B cell (primary cell): ENCODE measurements at regions not wholly inside any gene's neighbourhood (a gene's known extent, or its start where the extent isn't known, plus 50 kb on each side); places are given as distances from the start of the nearest gene placed in this dataset.

ENCODE experiments used
- ATAC-seq: fragments of 200-7000 bp; cut with Tn5 transposase; one replicate; pipeline ENCODE4 v1.10.0; 2021; ENCODE audit warnings: low read depth, mild to moderate bottlenecking, moderate number of reproducible peaks, moderate library complexity
- CTCF ChIA-PET: fragments of 350-600 bp; sonication (Branson Sonifier 250); formaldehyde crosslinking; loops from one replicate; lab custom pipeline; 2021; ENCODE audit warnings: antibody characterized with exemption, inconsistent platforms; lab: Charles Lee
- POLR2A ChIA-PET: fragments of 350-600 bp; sonication (Branson Sonifier 250); formaldehyde crosslinking; loops from one replicate; lab custom pipeline; 2021; ENCODE audit warnings: antibody characterized with exemption; lab: Charles Lee
- DNase-seq: peaks from one replicate; pipeline ENCODE4 v3.0.0; 2013
- H2AFZ ChIP-seq: 2 replicates; pipeline ENCODE4 v1.6.1; 2012; ENCODE audit warnings: mild to moderate bottlenecking, low read depth, low read length; ENCODE audit not compliant: insufficient read depth, poor library complexity, severe bottlenecking
- H3K27ac ChIP-seq, 2 donors: 1 replicate in 1 of 2; 2 replicates in 1 of 2; pipeline ENCODE4 v1.5.1; 2012 to 2013; ENCODE audit warnings: low read length in 2 of 2, mild to moderate bottlenecking in 2 of 2, moderate library complexity in 1 of 2
- H3K27me3 ChIP-seq, 4 experiments: fragments of 200-600 bp in 1 of 4; sonication (generic) in 1 of 4; replicated peaks in 1 of 4; 1 replicate in 2 of 4; 2 replicates in 2 of 4; pipeline versions ENCODE4 v1.6.1 to v1.7.0; 2013 to 2016; ENCODE audit warnings: low read length in 3 of 4, mild to moderate bottlenecking in 2 of 4, mixed read lengths in 1 of 4, moderate library complexity in 1 of 4; ENCODE audit not compliant: insufficient read depth in 4 of 4, control insufficient read depth in 3 of 4; ENCODE audit errors: control extremely low read depth in 1 of 4
- H3K36me3 ChIP-seq, 2 experiments: replicated peaks in 1 of 2; 1 replicate in 1 of 2; 2 replicates in 1 of 2; pipeline versions ENCODE4 v1.6.1 to v1.7.1; 2013; ENCODE audit warnings: low read length in 1 of 2; ENCODE audit not compliant: insufficient read depth in 2 of 2, control insufficient read depth in 1 of 2; ENCODE audit errors: control extremely low read depth in 1 of 2, extremely low read depth in 1 of 2
- H3K4me1 ChIP-seq, 2 donors: fragments of 200-600 bp in 1 of 2; sonication (generic) in 1 of 2; 1 replicate in 1 of 2; 2 replicates in 1 of 2; pipeline versions ENCODE4 v1.5.1 to v1.6.1; 2013 to 2017; ENCODE audit warnings: low read length in 2 of 2; ENCODE audit not compliant: control insufficient read depth in 2 of 2, insufficient read depth in 2 of 2
- H3K4me2 ChIP-seq: replicated peaks from 2 replicates; pipeline ENCODE3; 2012; ENCODE audit warnings: mild to moderate bottlenecking, low read depth, low read length; ENCODE audit not compliant: poor library complexity, severe bottlenecking
- H3K4me3 ChIP-seq, 5 experiments: fragments of 200-600 bp in 1 of 5; sonication (generic) in 1 of 5; 1 replicate in 3 of 5; 2 replicates in 2 of 5; pipeline versions ENCODE4 v1.5.1 to v1.7.0; 2011 to 2016; ENCODE audit warnings: low read length in 4 of 5, mild to moderate bottlenecking in 4 of 5, low read depth in 2 of 5, control low read depth in 1 of 5, moderate library complexity in 1 of 5; ENCODE audit not compliant: insufficient read depth in 1 of 5; ENCODE audit errors: control extremely low read depth in 1 of 5, extremely low read depth in 1 of 5
- H3K79me2 ChIP-seq: fragments of 200-600 bp; sonication (generic); one replicate; pipeline ENCODE4 v1.6.0; 2016; ENCODE audit warnings: low read length; ENCODE audit not compliant: control insufficient read depth, insufficient read depth
- H3K9ac ChIP-seq: fragments of 200-600 bp; sonication (generic); 2 replicates; pipeline ENCODE4 v1.6.1; 2017; ENCODE audit warnings: mild to moderate bottlenecking, low read length, moderate library complexity
- H3K9me3 ChIP-seq, 3 donors: one replicate each; pipeline versions ENCODE4 v1.6.1 to v1.7.1; 2013; ENCODE audit warnings: low read length in 2 of 3; ENCODE audit not compliant: control insufficient read depth in 2 of 3, insufficient read depth in 1 of 3; ENCODE audit errors: control extremely low read depth in 1 of 3
- H4K20me1 ChIP-seq: 2 replicates; pipeline ENCODE4 v1.6.0; 2012; ENCODE audit warnings: mild to moderate bottlenecking, low read length; ENCODE audit not compliant: insufficient read depth, control insufficient read depth, poor library complexity, severe bottlenecking
- H3K27ac Mint-ChIP-seq: one replicate; pipeline ENCODE4 v1.8.0; 2021; ENCODE audit warnings: mixed read lengths
- H3K27me3 Mint-ChIP-seq: one replicate; pipeline ENCODE4 v1.8.0; 2021; ENCODE audit warnings: mixed read lengths
- H3K4me1 Mint-ChIP-seq: one replicate; pipeline ENCODE4 v1.8.0; 2021; ENCODE audit warnings: mixed read lengths
- H3K4me3 Mint-ChIP-seq: one replicate; pipeline ENCODE4 v1.8.0; 2021; ENCODE audit warnings: mixed read lengths
- H3K9me3 Mint-ChIP-seq: one replicate; pipeline ENCODE4 v1.8.0; 2022; ENCODE audit warnings: mixed read lengths; ENCODE audit not compliant: insufficient read depth
- EZH2 ChIP-seq: IDR thresholded peaks from 2 replicates; pipeline ENCODE4 v1.6.1; 2012; ENCODE audit warnings: borderline replicate concordance, low read depth, mild to moderate bottlenecking, moderate library complexity, low read length; ENCODE audit not compliant: insufficient read depth, poor library complexity, severe bottlenecking
- WGBS: methylation state at CpG from one replicate; pipeline ENCODE4 v1.1.5; 2013; ENCODE audit warnings: missing lambda C conversion rate; ENCODE audit not compliant: insufficient coverage; 5-methylcytosine and 5-hydroxymethylcytosine counted together
- intact Hi-C: fragments of 100-400 bp; cut with micrococcal nuclease; formaldehyde crosslinking; loops from one replicate; pipeline ENCODE4 v1.10.0; 2022
- TF ChIP-seq, protein P1 (sequence below): fragments of 200-600 bp; IDR thresholded peaks from one replicate; pipeline ENCODE4 v1.8.0; 2022; ENCODE audit warnings: antibody characterized with exemption, mild to moderate bottlenecking

DNA sequence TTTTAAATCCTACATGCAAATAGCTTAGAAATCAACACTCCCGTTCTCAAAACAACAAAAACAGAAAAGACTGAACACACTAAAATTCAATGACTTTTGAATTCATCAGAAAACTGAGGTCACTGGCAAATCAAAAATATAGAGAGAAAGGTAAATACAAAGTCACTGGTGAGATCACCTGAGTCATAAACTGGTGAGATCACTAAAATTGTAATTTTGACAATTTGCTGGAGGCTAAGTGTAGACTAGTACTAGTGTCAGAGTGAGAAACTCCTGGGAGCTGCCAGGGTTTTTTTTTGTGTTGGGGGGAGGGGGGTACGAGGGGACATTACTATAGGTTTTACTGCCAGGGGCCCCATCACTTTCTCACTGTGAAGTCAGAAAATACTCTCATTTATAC, 1876.0 kb upstream of the CELF4 start:
- ATAC-seq (no peak), DNase-seq (no peak)
- no peaks in the 10 kb centered on the region for H3K4me1 Mint-ChIP-seq
- H3K4me3 ChIP-seq = no peak overlapping the region
- H3K4me2 ChIP-seq = no peak overlapping the region
- no peak overlapping the region for H3K27ac ChIP-seq
- TF ChIP-seq, protein P1, sequence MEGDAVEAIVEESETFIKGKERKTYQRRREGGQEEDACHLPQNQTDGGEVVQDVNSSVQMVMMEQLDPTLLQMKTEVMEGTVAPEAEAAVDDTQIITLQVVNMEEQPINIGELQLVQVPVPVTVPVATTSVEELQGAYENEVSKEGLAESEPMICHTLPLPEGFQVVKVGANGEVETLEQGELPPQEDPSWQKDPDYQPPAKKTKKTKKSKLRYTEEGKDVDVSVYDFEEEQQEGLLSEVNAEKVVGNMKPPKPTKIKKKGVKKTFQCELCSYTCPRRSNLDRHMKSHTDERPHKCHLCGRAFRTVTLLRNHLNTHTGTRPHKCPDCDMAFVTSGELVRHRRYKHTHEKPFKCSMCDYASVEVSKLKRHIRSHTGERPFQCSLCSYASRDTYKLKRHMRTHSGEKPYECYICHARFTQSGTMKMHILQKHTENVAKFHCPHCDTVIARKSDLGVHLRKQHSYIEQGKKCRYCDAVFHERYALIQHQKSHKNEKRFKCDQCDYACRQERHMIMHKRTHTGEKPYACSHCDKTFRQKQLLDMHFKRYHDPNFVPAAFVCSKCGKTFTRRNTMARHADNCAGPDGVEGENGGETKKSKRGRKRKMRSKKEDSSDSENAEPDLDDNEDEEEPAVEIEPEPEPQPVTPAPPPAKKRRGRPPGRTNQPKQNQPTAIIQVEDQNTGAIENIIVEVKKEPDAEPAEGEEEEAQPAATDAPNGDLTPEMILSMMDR = no peak
- no peak for TF ChIP-seq EZH2
- no CpG with 5 or more reads among the region's 2 CpGs for WGBS
- no peaks in the 10 kb centered on the region for H3K79me2 ChIP-seq
- no peaks in the 10 kb centered on the region for H4K20me1 ChIP-seq
- H3K9ac ChIP-seq = no peak overlapping the region
- CTCF ChIA-PET = no interaction called here
- H3K9me3 Mint-ChIP-seq = peaks cover 7% of the 10 kb centered on the region
- no peak overlapping the region for H2AFZ ChIP-seq
- no peaks in the 10 kb centered on the region for H3K27me3 Mint-ChIP-seq
- H3K27me3 ChIP-seq = no peaks in the 10 kb centered on the region
- no peaks in the 10 kb centered on the region for H3K9me3 ChIP-seq
- no peaks in the 10 kb centered on the region for H3K36me3 ChIP-seq
- intact Hi-C loops = no loop called here
- H3K4me1 ChIP-seq = no peaks in the 10 kb centered on the region
- POLR2A ChIA-PET = no interaction called here
- no peak overlapping the region for H3K27ac Mint-ChIP-seq
- no peak overlapping the region for H3K4me3 Mint-ChIP-seq

DNA sequence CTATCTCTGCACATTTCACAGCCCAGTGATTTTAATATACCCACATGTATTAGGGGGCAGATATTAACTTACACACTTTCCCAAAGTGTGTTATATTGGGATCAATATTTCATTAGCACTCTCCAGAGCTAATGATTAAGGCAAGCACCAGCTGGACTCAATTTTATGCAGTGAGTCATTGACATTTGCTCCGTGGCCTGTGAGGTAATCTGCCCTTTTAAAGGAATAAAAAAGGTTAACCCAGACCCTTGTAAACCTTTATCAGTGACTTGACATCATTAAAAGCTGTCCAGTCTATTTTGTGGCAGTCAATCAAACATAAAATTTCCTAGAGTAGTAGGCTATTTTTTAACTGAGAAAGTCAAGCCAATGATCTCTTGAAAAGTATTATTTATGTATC, 1870.4 kb upstream of the CELF4 start:
- Histone ChIP-seq H3K9ac (no peak overlapping the region), H2AFZ (no peak overlapping the region), H3K79me2 (no peaks in the 10 kb centered on the region), H3K4me2 (no peak overlapping the region), H3K27me3 (no peaks in the 10 kb centered on the region), H3K27ac (no peak overlapping the region), H3K4me1 (no peaks in the 10 kb centered on the region), H4K20me1 (no peaks in the 10 kb centered on the region), H3K4me3 (no peak overlapping the region), H3K36me3 (no peaks in the 10 kb centered on the region), H3K9me3 (no peaks in the 10 kb centered on the region)
- DNase-seq = no peak
- ChIA-PET POLR2A (no interaction called here), CTCF (no interaction called here)
- Mint-ChIP-seq H3K4me3 (no peak overlapping the region), H3K27ac (no peak overlapping the region), H3K4me1 (no peaks in the 10 kb centered on the region), H3K9me3 (peaks cover 6% of the 10 kb centered on the region), H3K27me3 (no peaks in the 10 kb centered on the region)
- TF ChIP-seq, protein P1 = no peak
- no peak for TF ChIP-seq EZH2
- no peak for ATAC-seq
- WGBS = 100% methylated on average over 1 of the region's 1 CpG
- intact Hi-C loops = no loop called here
